HG02678 (cell line): ENCODE measurements at regions not wholly inside any gene's neighbourhood (a gene's known extent, or its start where the extent isn't known, plus 50 kb on each side); places are given as distances from the start of the nearest gene placed in this dataset.

Experiments
- ATAC-seq: cut with Tn5 transposase; IDR thresholded peaks from one replicate; pipeline ENCODE4 v1.9.1; 2021; ENCODE audit warnings: mild to moderate bottlenecking, moderate library complexity; ENCODE audit not compliant: unreplicated experiment

- no peak for ATAC-seq
Observed at GRCh38 chr4:36394352-36394903, 113.0 kb downstream of the DTHD1 start.

- peak; percentile 77 for ATAC-seq
Observed at GRCh38 chr4:36399762-36400353, 118.4 kb downstream of the DTHD1 start.

GRCh38 chr4:36402008-36402758 lies 120.8 kb downstream of the DTHD1 start:
- ATAC-seq = no peak

- ATAC-seq = no peak
Observed at GRCh38 chr4:36411338-36411737, 129.9 kb downstream of the DTHD1 start.

- no peak for ATAC-seq
Observed at GRCh38 chr4:36414248-36414647, 132.8 kb downstream of the DTHD1 start.

GRCh38 chr4:36417146-36417545 lies 135.7 kb downstream of the DTHD1 start:
- no peak for ATAC-seq

- no peak for ATAC-seq
Observed at GRCh38 chr4:36420111-36420679, 138.8 kb downstream of the DTHD1 start.

GRCh38 chr4:36422607-36423006 lies 141.2 kb downstream of the DTHD1 start:
- no peak for ATAC-seq

GRCh38 chr4:36426741-36427140 lies 145.3 kb downstream of the DTHD1 start:
- ATAC-seq = no peak

GRCh38 chr4:36427696-36428095 lies 146.3 kb downstream of the DTHD1 start:
- ATAC-seq = no peak

GRCh38 chr4:36432586-36432985 lies 151.2 kb downstream of the DTHD1 start:
- ATAC-seq = no peak

GRCh38 chr4:36439556-36439955 lies 158.1 kb downstream of the DTHD1 start:
- ATAC-seq = no peak

GRCh38 chr4:36445480-36445879 lies 164.1 kb downstream of the DTHD1 start:
- ATAC-seq = no peak

GRCh38 chr4:36446275-36446674 lies 164.9 kb downstream of the DTHD1 start:
- no peak for ATAC-seq

- ATAC-seq = no peak
Observed at GRCh38 chr4:36461344-36461743, 179.9 kb downstream of the DTHD1 start.

GRCh38 chr4:36467670-36468069 lies 186.3 kb downstream of the DTHD1 start:
- no peak for ATAC-seq

GRCh38 chr4:36471903-36472302 lies 190.5 kb downstream of the DTHD1 start:
- ATAC-seq = no peak

GRCh38 chr4:36476135-36476534 lies 194.7 kb downstream of the DTHD1 start:
- no peak for ATAC-seq

GRCh38 chr4:36477861-36478260 lies 196.4 kb downstream of the DTHD1 start:
- ATAC-seq = no peak

- no peak for ATAC-seq
Observed at GRCh38 chr4:36485885-36486284, 204.5 kb downstream of the DTHD1 start.

- no peak for ATAC-seq
Observed at GRCh38 chr4:36489798-36490197, 208.4 kb downstream of the DTHD1 start.

GRCh38 chr4:36492041-36492440 lies 210.6 kb downstream of the DTHD1 start:
- no peak for ATAC-seq
